Esophagus (tissue), 2 donors: ENCODE measurements at regions not wholly inside any gene's neighbourhood (a gene's known extent, or its start where the extent isn't known, plus 50 kb on each side); places are given as distances from the start of the nearest gene placed in this dataset.

ENCODE experiments used
- H3K27ac ChIP-seq, 2 donors: one replicate each; pipeline ENCODE4 v1.5.1; 2013; ENCODE audit warnings: low read depth in 2 of 2, mild to moderate bottlenecking in 2 of 2, inconsistent platforms in 1 of 2, low read length in 1 of 2, moderate library complexity in 1 of 2
- H3K27me3 ChIP-seq, 2 donors: one replicate each; pipeline ENCODE4 v1.6.1; 2013; ENCODE audit warnings: low read length in 2 of 2, control low read depth in 1 of 2, mild to moderate bottlenecking in 1 of 2; ENCODE audit not compliant: insufficient read depth in 2 of 2, control insufficient read depth in 1 of 2
- H3K36me3 ChIP-seq, 2 donors: one replicate each; pipeline ENCODE4 v1.6.1; 2013; ENCODE audit warnings: low read length in 1 of 2; ENCODE audit not compliant: control insufficient read depth in 2 of 2, insufficient read depth in 2 of 2
- H3K4me1 ChIP-seq, 2 donors: one replicate each; pipeline ENCODE4 v1.6.1; 2013; ENCODE audit warnings: low read length in 1 of 2; ENCODE audit not compliant: control insufficient read depth in 2 of 2, insufficient read depth in 2 of 2
- H3K4me3 ChIP-seq, 2 donors: one replicate each; pipeline ENCODE4 v1.5.1; 2013; ENCODE audit warnings: low read length in 2 of 2, mild to moderate bottlenecking in 2 of 2, low read depth in 1 of 2, moderate library complexity in 1 of 2
- H3K9me3 ChIP-seq, 2 donors: one replicate each; pipeline ENCODE4 v1.6.1; 2013; ENCODE audit warnings: mild to moderate bottlenecking in 2 of 2, low read depth in 1 of 2, low read length in 1 of 2, moderate library complexity in 1 of 2; ENCODE audit not compliant: control insufficient read depth in 2 of 2, insufficient read depth in 1 of 2
- WGBS, 2 donors: extraction: QIAGEN DNeasy Blood & Tissue Kit; methylation state at CpG; one replicate each; pipeline ENCODE4 v1.1.7; 2013; 5-methylcytosine and 5-hydroxymethylcytosine counted together
- donor health status: healthy with polysubstance abuse.
- donor health status: Bipolar disorder and iron deficiency.

DNA sequence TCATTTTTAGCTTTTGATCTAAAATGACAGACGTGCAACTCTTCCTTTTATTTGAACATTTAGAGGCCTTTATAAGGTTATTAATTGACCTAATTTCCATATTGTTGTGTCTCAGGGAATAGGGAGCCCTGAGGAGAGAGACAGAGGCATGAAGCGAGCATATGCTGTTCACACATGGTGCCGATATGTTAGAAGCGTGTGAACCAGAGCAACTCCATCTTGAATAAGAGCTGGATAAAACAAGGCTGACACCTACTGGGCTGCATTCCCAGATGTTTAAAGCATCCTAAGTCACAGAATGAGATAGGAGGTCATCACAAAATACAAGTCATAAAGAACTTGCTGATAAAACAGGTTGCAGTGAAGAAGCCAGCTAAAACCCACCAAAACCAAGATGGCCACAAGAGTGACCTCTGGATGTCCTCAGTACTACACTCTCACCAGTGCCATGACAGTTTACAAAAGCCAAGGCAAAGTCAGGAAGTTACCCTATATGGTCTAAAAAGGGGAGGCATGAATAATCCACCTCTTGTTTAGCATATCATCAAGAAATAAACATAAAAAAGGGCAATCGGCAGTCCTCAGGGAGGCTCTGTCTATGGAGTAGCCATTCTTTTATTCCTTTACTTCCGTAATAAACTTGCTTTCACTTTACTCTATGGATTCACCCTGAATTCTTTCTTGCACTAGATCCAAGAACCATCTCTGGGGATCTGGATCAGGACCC, 80.1 kb downstream of the SEC61G start:
- Histone ChIP-seq H3K36me3 (no peaks in the 10 kb centered on the region), H3K27ac (no peak overlapping the region), H3K4me1 (no peaks in the 10 kb centered on the region), H3K27me3 (peaks cover 0 to 5% of the 10 kb centered on the region in 2 donors), H3K9me3 (no peaks in the 10 kb centered on the region), H3K4me3 (no peak overlapping the region)
- WGBS, 2 donors: 90% methylated on average over 6 of the region's 6 CpGs

DNA sequence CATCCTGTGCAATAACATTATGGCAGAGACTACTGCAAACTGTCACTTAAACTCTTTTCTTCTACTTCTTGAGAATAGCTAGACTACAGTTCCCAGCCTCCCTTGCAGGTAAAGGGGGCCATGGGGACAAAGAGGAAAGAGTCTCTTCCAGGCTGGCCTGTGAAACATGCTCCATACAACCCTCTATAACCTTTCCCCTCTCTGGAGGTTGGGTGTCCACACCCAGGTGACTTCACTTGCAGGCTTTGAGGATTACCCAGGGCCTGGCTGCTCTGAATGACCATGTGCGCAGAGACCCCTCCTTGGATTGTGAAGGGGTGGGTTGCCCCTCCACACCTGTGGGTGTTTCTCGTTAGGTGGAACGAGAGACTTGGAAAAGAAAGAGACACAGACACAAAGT, 84.1 kb downstream of the SEC61G start:
- peaks cover 0 to 5% of the 10 kb centered on the region in 2 donors for H3K27me3 ChIP-seq
- H3K4me3 ChIP-seq: no peak overlapping the region
- WGBS, 2 donors: 88 to 89% methylated on average over 3 of the region's 3 CpGs
- no peaks in the 10 kb centered on the region for H3K36me3 ChIP-seq
- H3K27ac ChIP-seq: no peak overlapping the region
- H3K4me1 ChIP-seq: peaks cover 0 to 2% of the 10 kb centered on the region in 2 donors
- H3K9me3 ChIP-seq: no peaks in the 10 kb centered on the region

DNA sequence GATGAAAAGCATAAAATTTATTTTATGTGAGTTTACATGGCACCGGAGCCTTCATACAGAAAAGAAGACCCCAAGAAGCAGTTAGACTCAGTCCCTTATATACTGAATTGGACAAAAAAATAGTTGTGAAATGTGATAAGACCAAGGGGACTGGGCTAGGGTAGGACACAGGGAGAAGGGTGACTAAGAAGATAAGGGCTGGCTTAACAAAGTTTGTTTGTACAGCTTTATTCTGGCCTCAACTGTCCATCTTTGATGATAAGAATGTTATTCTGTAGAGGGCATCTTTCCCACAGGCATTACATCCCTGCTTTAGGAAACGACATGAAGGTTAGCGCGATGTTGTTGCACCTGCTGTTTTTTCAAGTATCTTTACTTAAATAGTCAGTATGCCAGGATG, 86.5 kb downstream of the SEC61G start:
- H3K27ac ChIP-seq: no peak overlapping the region
- WGBS, 2 donors: 72 to 80% methylated on average over 4 of the region's 4 CpGs
- H3K36me3 ChIP-seq: no peaks in the 10 kb centered on the region
- no peaks in the 10 kb centered on the region for H3K9me3 ChIP-seq
- H3K4me3 ChIP-seq: no peak overlapping the region
- peaks cover 0 to 5% of the 10 kb centered on the region in 2 donors for H3K27me3 ChIP-seq
- H3K4me1 ChIP-seq: peaks cover 0 to 2% of the 10 kb centered on the region in 2 donors

DNA sequence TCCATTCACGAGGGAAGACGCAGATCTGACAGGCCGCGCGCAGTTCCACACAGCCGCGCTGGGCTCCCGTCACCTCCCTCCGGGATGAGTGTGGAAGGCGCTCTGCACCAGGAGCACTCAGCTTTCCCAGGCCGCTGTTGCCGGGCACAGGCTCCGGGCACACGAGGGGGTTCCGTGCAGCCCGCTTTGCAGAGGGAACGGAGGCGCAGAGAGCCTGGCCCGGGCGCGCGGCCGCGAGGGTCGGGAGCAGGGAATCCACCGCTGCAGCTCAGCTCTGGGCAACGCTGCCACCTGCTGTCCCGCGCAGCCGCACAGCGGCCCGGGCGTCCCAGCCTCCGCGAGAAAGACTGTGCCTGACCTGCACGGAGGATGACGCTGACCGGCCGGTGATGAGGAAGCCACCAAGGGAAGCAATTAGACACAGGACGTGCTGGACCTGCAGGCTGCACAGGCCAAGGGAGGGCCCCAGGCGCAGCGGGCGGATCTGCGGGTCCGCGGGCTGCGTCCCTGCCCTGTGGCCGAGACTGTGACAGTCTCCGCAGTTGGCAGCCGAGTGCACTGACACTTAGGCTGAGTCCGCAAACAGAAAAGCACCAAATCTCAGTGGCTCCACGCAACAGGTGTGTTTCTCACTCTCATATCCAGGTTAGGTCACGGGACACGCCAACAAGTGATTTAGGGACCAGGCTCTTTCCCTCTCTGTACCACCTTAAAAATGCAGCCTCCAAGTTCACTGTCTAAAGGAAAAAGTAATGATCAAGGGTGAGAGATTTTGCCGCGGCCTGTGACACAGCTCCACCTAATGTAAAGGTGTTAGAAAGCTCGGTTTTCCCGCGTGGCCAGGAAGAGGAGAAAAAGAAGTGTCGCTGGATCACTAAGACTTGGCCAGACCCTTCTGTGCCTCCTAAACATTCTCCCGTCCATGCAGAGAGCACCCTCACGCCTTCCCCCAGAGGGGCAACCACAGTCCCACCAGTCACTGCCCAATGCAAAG, 94.5 kb downstream of the SEC61G start:
- peak overlapping the region; percentile 24 to 27 for H3K4me3 ChIP-seq
- 3 to 7% methylated on average over 62 of the region's 62 CpGs for WGBS, 2 donors

DNA sequence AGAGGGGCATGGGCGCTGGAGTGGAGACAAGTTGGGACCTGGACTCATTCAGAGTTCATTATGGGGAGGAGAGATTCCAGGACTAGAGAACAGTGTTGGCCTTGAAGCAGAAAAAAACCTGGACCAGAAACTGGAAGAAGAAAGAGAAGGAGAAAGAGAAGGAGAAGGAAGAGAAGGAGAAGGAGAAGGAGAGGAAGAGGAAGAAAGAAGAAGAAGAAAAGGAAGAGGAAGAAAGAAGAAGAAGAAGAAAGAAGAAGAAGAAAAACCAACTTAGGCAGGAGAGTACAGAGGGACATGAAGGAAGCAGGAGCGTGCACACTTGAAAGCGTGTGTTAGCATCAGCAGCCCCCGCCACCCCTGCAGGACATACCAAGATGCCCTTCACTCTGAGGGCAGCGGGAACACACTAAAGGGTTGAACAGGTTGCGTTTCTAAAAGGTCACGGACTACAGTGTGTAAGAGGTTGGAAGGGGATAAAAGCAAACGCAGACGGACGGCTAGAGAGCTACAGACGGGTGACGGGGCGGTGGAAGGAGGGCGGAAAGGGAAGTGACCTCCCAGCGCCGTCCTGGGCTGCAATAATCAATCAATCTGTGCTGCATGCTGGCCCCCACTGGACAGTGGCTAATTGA, 95.3 kb downstream of the SEC61G start:
- WGBS, 2 donors: 14% methylated on average over 16 of the region's 16 CpGs
- peaks cover 0 to 3% of the 10 kb centered on the region in 2 donors for H3K27me3 ChIP-seq

More for the DNA sequence above, 94.5 kb downstream of the SEC61G start:
- Histone ChIP-seq H3K36me3 (no peaks in the 10 kb centered on the region), H3K27me3 (peaks cover 0 to 3% of the 10 kb centered on the region in 2 donors), H3K4me1 (peaks cover 0 to 10% of the 10 kb centered on the region in 2 donors), H3K27ac (no peak overlapping the region), H3K9me3 (peaks cover 3 to 6% of the 10 kb centered on the region in 2 donors)

DNA sequence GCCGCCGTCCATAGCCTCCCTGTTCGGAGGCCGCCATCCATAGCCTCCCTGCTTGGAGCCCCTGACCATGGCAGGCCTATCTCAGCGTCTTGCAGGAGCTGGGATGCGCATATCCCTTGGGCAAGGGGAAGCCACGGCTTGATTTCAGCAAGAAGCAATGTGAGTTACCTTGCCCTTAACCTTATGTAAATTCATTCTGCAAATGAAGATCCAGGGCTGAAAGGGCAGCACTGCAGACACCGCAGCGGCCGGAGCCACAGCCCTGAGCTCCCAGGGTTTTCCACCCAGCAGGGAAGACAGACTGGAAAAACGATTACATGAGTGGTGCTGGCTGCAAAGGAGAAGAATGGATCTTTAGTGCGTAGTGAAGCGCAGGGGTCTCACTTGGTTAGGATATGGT, 95.8 kb downstream of the SEC61G start:
- Histone ChIP-seq H3K27me3 (peaks cover 0 to 3% of the 10 kb centered on the region in 2 donors), H3K4me1 (peaks cover 0 to 10% of the 10 kb centered on the region in 2 donors), H3K4me3 (no peak overlapping the region), H3K36me3 (no peaks in the 10 kb centered on the region), H3K9me3 (peaks cover 3 to 6% of the 10 kb centered on the region in 2 donors), H3K27ac (no peak overlapping the region)
- 79 to 85% methylated on average over 13 of the region's 13 CpGs for WGBS, 2 donors

More for the DNA sequence above, 95.3 kb downstream of the SEC61G start:
- peaks cover 0 to 10% of the 10 kb centered on the region in 2 donors for H3K4me1 ChIP-seq
- peaks cover 3 to 6% of the 10 kb centered on the region in 2 donors for H3K9me3 ChIP-seq
- no peak overlapping the region for H3K27ac ChIP-seq
- H3K36me3 ChIP-seq: no peaks in the 10 kb centered on the region
- peak overlapping the region in 1 of 2 donors; percentile 24 for H3K4me3 ChIP-seq

DNA sequence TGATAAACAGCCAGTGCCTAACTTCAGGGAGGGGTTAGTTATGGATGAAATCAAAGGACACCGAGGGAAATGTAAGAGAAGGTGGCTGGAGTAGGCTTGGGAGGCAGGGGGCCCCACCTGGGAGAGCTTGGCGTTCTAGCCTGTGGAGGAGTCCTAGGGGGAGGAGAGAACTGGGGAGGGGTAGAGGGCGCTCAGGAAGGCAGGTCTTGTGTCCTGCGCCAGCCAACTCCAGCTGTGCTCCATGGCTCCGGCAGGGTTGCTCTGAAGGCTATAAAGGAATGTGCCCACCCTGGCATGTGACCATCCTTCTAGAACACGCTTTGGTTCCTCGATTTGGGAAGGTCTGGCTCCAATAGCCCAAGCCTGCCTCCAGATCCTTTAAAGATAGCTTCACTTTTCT, 96.3 kb downstream of the SEC61G start:
- peaks cover 0 to 10% of the 10 kb centered on the region in 2 donors for H3K4me1 ChIP-seq
- no peaks in the 10 kb centered on the region for H3K36me3 ChIP-seq
- WGBS, 2 donors: 78 to 80% methylated on average over 7 of the region's 7 CpGs
- peaks cover 3 to 6% of the 10 kb centered on the region in 2 donors for H3K9me3 ChIP-seq
- no peak overlapping the region for H3K27ac ChIP-seq
- peaks cover 0 to 3% of the 10 kb centered on the region in 2 donors for H3K27me3 ChIP-seq
- H3K4me3 ChIP-seq: no peak overlapping the region

DNA sequence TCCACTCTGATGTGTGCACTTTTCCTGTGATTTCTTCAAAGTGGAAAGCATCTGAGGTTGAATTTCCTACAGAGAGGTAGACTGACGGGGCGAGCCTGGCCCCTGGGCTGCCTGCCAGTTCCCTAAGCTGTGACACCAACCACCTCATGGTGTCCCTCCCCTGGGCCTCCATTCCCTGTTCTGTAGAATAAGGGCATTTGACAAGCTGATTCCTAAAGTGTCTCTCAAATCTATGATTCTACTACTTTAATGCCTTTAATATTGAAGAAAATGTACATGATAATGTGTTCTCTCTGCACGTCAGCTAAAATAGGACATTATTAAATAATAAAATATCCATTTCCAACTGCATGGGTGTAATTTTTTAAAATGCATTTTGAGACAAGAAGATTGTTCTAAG, 105.1 kb downstream of the SEC61G start:
- 53 to 61% methylated on average over 3 of the region's 3 CpGs for whole genome bisulfite sequencing, 2 donors
- Histone ChIP-seq H3K27ac (no peak overlapping the region), H3K4me1 (no peaks in the 10 kb centered on the region), H3K27me3 (no peaks in the 10 kb centered on the region), H3K9me3 (peaks cover 1 to 2% of the 10 kb centered on the region in 2 donors), H3K4me3 (no peak overlapping the region), H3K36me3 (no peaks in the 10 kb centered on the region)

DNA sequence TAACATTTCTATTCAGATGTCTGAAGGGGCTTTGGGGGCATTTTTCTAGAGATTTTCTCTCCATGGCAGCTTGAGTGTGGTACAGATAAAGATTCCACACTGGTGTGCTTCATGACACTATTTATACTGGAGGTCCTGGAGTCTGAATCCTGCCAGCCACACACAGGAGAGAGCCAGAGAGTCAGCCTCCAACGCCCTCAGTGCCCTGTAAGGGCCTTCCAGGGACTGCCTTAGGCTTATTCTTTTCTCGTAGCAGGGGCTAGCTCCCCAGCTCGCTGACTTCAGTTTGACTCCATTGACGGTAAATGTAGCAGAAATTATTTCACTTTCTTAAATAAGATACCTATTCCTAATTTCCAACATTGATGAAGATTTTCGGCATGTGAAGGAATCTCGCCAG, 100.9 kb downstream of the VSTM2A start:
- H3K27me3 ChIP-seq: no peaks in the 10 kb centered on the region
- H3K27ac ChIP-seq: no peak overlapping the region
- 73 to 76% methylated on average over 6 of the region's 6 CpGs for WGBS, 2 donors
- H3K4me1 ChIP-seq: no peaks in the 10 kb centered on the region
- no peak overlapping the region for H3K4me3 ChIP-seq
- no peaks in the 10 kb centered on the region for H3K9me3 ChIP-seq
- H3K36me3 ChIP-seq: no peaks in the 10 kb centered on the region
